IPS-15b (cell line): ENCODE measurements at regions not wholly inside any gene's neighbourhood (a gene's known extent, or its start where the extent isn't known, plus 50 kb on each side); places are given as distances from the start of the nearest gene placed in this dataset.

Source experiments
- H3K27me3 ChIP-seq: one replicate; pipeline ENCODE4 v1.6.1; 2013; ENCODE audit warnings: low read length; ENCODE audit not compliant: control insufficient read depth, insufficient read depth
- H3K36me3 ChIP-seq: one replicate; pipeline ENCODE4 v1.6.1; 2013; ENCODE audit warnings: low read length; ENCODE audit not compliant: control insufficient read depth, insufficient read depth
- H3K4me1 ChIP-seq: one replicate; pipeline ENCODE4 v1.6.1; 2013; ENCODE audit warnings: mild to moderate bottlenecking, low read length; ENCODE audit not compliant: control insufficient read depth, insufficient read depth
- H3K4me3 ChIP-seq: one replicate; pipeline ENCODE4 v1.5.1; 2013; ENCODE audit warnings: low read depth, low read length
- H3K9ac ChIP-seq: one replicate; pipeline ENCODE4 v1.6.1; 2013; ENCODE audit warnings: low read depth, mild to moderate bottlenecking, low read length
- H3K9me3 ChIP-seq: one replicate; pipeline ENCODE4 v1.6.1; 2013; ENCODE audit warnings: mild to moderate bottlenecking, low read length; ENCODE audit not compliant: control insufficient read depth, insufficient read depth

DNA sequence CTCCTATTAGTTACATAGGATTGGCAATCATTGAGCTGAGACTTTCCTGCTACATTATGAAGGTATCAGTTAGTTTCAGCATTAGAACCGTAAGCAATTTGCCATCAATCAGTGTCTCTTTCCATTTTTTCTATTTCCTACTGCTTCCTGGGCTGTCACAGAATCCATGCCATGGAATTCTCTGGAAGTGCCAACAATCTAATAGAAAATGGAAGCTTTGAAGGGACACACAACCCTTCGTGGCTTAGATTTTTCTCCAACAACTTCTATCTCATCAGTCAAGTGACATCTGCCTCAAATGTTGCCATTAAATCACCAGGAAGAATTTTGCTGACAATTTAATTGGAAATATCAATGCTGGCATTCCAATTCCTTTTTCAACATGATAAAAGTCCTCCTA, 183.5 kb upstream of the PARD3B start:
- H3K36me3 ChIP-seq: no peaks in the 10 kb centered on the region
- no peak overlapping the region for H3K9ac ChIP-seq
- H3K27me3 ChIP-seq: no peaks in the 10 kb centered on the region
- no peaks in the 10 kb centered on the region for H3K4me1 ChIP-seq
- H3K9me3 ChIP-seq: no peaks in the 10 kb centered on the region
- H3K4me3 ChIP-seq: no peak overlapping the region

DNA sequence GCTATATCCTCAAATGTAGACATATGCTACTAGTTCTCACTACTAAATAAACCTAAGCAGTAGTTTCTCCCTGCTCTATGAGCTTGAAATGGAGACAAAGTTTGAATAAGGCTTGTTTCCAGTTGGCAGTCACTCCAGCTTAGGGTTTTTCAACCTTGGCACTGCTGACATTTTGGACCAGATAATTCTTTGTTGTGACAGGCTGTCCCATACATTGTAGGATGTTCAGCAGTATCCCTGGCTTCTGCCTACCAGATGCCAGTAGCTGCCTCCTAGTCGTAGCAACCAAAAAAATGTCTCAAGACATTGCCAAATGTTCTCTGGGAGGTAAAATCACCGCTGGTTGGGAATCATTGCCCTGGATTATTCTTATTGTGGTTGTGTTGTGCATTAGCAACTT, 182.7 kb upstream of the PARD3B start:
- no peaks in the 10 kb centered on the region for H3K27me3 ChIP-seq
- H3K4me1 ChIP-seq: no peaks in the 10 kb centered on the region
- no peak overlapping the region for H3K9ac ChIP-seq
- H3K36me3 ChIP-seq: no peaks in the 10 kb centered on the region
- H3K4me3 ChIP-seq: no peak overlapping the region
- H3K9me3 ChIP-seq: no peaks in the 10 kb centered on the region

DNA sequence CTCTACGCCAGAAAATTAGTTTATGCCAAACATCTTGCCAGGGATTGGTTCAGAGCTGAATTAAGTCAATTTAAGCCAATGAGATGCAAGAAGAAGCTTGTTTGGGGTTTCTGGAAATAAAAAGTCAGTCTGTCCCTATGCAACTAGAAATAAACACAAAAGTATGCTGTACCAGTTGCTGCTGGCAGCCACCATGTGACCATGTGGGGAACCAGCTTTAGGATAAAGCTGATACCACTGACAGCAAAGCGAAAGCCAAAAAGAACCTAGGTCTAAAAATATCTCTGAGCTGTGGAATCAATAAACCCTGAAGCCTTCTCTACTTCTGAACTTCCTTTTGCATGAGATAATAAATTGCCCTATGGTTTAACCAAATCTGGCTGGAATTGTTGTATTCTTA, 181.8 kb upstream of the PARD3B start:
- H3K9me3 ChIP-seq: no peaks in the 10 kb centered on the region
- no peak overlapping the region for H3K4me3 ChIP-seq
- H3K36me3 ChIP-seq: no peaks in the 10 kb centered on the region
- no peaks in the 10 kb centered on the region for H3K27me3 ChIP-seq
- H3K9ac ChIP-seq: no peak overlapping the region
- no peaks in the 10 kb centered on the region for H3K4me1 ChIP-seq

DNA sequence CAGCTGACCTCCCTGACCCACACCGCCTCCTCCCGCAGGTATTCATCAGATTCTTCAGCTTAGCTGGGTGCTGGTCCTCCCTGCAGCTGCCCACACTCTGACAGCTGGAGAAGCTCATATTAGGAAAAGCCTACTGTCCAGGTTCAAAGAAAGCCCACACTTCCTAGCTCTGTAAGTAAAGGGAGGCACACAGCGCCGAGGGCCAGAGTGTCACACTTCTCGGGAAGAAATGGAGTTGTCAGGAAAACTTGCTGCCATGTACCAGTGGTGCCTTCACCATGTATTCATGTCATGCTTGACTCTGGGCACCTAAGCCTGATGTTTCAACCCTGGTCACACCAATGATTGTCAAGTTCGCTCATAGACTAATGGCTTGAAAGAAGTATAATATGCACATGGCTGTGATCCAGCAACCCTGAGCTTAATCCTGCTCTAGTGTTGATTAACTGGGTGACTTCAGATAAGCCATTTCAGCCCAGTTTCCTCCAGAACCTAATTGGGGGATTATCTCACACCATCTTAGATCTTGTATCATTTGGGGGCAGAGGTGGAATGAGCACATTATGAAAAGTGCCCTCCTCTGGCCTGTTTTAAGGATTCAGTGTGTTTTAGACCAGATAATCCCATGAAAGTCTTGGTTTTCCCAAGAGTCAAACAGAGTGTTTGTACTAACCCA, 180.3 kb upstream of the PARD3B start:
- Histone ChIP-seq H3K4me3 (no peak overlapping the region), H3K27me3 (no peaks in the 10 kb centered on the region), H3K36me3 (no peaks in the 10 kb centered on the region), H3K4me1 (peaks cover 5% of the 10 kb centered on the region), H3K9me3 (no peaks in the 10 kb centered on the region), H3K9ac (no peak overlapping the region)

DNA sequence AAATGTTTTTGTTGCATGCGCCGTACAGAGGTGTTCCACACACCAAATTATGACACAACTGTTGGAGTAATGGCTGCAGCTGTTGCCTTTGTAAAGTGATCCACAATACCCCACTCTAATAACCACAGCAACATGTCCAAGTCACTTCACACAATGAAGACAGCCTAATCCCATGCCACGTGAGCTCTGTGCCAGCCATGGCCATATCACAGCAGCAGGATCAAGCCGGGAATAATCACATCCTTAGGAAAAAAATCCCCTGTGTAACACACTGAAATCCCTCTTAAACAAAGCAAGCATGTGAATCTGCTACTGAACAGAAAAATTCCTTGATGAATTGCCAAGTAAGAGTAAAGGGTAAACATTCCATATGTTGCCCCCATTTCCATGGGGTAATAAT, 179.5 kb upstream of the PARD3B start:
- no peak overlapping the region for H3K4me3 ChIP-seq
- no peaks in the 10 kb centered on the region for H3K36me3 ChIP-seq
- H3K4me1 ChIP-seq: peaks cover 10% of the 10 kb centered on the region
- H3K9ac ChIP-seq: no peak overlapping the region
- no peaks in the 10 kb centered on the region for H3K27me3 ChIP-seq
- no peaks in the 10 kb centered on the region for H3K9me3 ChIP-seq

DNA sequence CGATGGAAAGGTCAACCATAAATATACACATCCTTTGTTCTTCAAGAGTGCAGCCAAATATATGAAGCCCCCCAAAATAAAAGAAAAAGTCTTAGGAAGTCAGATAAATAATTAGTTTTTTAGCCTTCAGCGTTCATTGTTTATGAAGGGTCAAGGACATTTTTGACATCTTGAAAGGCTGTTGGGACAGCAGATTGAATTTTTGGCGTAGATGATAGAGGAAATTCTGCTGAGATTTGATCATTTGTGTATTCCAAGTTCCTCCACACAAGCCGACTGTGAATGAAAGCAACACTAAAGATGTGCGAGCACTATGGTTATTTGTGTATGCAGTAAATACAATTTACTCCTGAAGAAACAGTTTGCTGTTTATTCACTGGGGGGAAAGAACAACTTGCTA, 177.8 kb upstream of the PARD3B start:
- H3K36me3 ChIP-seq: no peaks in the 10 kb centered on the region
- no peaks in the 10 kb centered on the region for H3K27me3 ChIP-seq
- peaks cover 10% of the 10 kb centered on the region for H3K4me1 ChIP-seq
- H3K9me3 ChIP-seq: no peaks in the 10 kb centered on the region
- no peak overlapping the region for H3K4me3 ChIP-seq
- no peak overlapping the region for H3K9ac ChIP-seq

DNA sequence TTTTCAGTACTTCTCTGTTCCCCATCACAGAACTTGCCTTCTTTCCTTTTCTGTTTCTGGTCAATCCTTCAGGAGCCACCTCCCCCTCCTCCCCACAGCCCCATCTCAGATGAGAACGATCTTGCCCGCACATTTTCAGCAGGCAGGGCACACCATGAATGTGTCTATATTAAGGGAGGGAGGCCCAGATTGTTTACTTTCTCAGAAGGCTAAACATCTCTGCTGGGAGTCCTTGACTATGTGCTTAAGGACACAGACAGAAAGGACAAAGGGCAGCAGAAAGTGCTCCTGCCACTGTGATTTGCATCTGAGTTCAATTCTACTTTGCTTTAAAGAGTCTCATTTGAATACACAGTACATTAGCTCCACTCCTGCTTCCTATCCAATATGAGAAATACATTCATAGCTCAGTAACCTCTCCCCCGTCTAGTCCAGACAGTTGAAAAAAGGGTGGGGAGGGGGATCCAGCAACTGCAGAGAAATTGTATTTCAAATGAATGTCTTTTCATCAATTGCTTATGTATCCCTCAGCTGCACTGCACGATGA, 175.0 kb upstream of the PARD3B start:
- Histone ChIP-seq H3K36me3 (no peaks in the 10 kb centered on the region), H3K4me1 (peaks cover 10% of the 10 kb centered on the region), H3K4me3 (no peak overlapping the region), H3K9ac (no peak overlapping the region), H3K9me3 (peaks cover 2% of the 10 kb centered on the region), H3K27me3 (no peaks in the 10 kb centered on the region)

DNA sequence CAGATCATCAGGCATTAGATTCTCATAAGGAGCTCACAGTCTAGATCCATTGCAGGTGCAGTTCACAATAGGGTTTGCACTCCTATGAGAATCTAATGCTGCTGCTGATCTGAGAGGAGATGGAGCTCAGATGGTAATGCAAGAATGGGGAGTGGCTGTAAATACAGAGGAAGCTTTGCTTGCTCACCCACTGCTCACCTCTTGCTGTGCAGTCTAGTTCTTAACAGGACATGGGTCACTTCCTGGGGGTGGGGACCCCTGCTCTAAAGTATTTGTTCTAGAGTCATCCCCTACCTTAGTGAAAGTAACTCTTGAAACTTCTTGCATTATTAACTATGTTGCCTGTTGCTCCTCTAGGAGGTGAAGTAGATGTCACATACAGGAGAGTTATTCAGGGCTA, 171.3 kb upstream of the PARD3B start:
- Histone ChIP-seq H3K27me3 (no peaks in the 10 kb centered on the region), H3K4me1 (peaks cover 10% of the 10 kb centered on the region), H3K9ac (no peak overlapping the region), H3K9me3 (peaks cover 2% of the 10 kb centered on the region), H3K4me3 (no peak overlapping the region), H3K36me3 (no peaks in the 10 kb centered on the region)

DNA sequence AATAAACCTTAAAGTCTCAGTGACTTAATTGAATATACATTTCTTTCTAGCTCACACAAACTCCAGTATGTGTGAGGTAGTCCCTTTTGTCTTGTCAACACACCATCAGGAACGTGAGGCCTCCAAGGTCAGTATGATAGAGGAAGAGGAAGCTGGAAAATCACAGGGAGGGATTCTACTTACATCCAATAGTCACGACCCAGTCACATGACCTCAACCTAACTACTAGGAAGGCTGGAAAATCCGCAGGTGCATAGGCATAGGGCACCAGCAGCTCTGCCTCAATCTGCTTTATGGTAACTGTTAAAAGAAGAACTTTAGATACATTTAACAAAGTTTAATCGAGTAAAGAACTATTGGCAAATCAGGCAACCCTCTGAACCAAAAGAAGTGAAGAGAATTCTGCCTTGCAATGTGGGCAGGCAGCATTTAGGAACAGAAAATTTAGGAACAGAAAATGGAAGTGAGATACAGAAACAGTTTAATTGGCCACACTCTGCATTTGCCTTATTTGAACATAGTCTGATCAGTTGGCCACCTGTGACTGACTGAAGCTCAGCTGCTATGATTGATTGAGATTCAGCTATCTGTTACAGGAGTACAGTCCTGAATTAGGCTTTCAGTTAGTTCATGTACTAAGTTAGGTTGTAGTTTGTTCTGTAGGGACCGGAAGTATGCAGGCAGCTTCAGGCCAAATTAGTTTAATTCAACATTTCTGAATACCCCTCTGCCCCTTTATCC, 165.0 kb upstream of the PARD3B start:
- no peak overlapping the region for H3K9ac ChIP-seq
- H3K36me3 ChIP-seq: no peaks in the 10 kb centered on the region
- H3K4me3 ChIP-seq: no peak overlapping the region
- no peaks in the 10 kb centered on the region for H3K9me3 ChIP-seq
- H3K4me1 ChIP-seq: no peaks in the 10 kb centered on the region
- H3K27me3 ChIP-seq: no peaks in the 10 kb centered on the region

DNA sequence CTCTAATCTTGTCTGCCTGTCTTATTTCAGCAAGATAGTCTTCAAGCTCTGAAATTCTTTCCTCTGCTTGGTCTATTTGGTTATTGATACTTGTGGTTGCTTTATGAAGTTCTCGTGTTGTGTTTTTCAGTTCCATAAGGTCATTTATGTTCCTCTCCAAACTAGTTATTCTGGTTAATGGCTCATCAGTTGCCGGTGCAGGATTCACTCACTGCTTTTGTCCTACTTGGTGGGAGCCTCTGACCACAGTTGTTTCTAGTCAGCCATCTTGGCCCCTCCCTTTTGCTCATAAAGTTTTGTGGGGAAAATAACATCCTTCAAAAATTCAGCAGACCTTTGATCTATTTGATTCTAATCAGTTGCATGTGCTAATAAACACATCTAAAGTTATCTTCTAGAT, 158.6 kb upstream of the PARD3B start:
- H3K36me3 ChIP-seq: no peaks in the 10 kb centered on the region
- H3K9ac ChIP-seq: no peak overlapping the region
- no peaks in the 10 kb centered on the region for H3K9me3 ChIP-seq

DNA sequence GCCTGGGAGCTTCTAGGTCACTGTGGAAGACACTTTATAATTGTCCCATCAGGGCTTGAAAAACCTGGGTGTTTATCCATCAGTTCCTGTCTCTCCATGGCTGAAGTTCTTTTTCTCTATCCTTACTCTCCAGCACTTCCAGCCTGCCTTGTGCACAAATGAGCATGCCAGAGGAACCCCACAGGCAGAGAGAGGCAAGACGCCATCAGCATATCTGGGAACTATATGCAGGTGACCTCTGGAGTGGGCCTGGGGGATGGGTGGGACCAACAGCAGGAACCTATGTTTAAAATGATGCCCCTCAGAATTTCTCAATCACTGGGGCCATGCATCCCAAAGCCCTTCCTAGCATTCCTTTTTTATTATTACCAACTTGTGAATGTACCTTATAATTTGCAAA, 156.2 kb upstream of the PARD3B start:
- no peaks in the 10 kb centered on the region for H3K36me3 ChIP-seq
- no peaks in the 10 kb centered on the region for H3K9me3 ChIP-seq
- H3K9ac ChIP-seq: no peak overlapping the region
- H3K4me1 ChIP-seq: no peaks in the 10 kb centered on the region
- no peaks in the 10 kb centered on the region for H3K27me3 ChIP-seq
- H3K4me3 ChIP-seq: no peak overlapping the region

More for the DNA sequence above, 158.6 kb upstream of the PARD3B start:
- Histone ChIP-seq H3K4me1 (no peaks in the 10 kb centered on the region), H3K4me3 (no peak overlapping the region), H3K27me3 (no peaks in the 10 kb centered on the region)

DNA sequence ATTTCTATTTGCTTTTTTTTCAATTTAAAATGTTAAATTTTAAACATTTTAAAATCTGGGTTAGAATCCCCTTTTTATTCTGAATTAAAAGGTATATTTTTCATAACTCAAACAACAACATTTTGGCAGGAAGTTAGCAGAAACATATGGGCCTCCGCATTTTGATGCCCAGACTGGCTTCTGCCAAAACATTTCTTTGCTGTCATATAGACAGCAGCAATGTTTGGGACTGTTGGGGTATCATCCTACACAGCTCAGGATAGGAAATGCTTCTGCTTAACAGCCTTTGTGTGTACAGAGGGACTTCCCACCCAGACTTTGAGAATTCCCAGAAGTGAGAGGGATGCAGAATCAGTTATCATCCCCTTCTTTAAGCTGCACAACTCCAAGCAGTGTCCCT, 155.4 kb upstream of the PARD3B start:
- H3K9me3 ChIP-seq: no peaks in the 10 kb centered on the region
- H3K4me3 ChIP-seq: no peak overlapping the region
- H3K9ac ChIP-seq: no peak overlapping the region
- no peaks in the 10 kb centered on the region for H3K36me3 ChIP-seq
- no peaks in the 10 kb centered on the region for H3K4me1 ChIP-seq
- H3K27me3 ChIP-seq: no peaks in the 10 kb centered on the region
